Tibial nerve (tissue), 4 donors: ENCODE measurements at regions not wholly inside any gene's neighbourhood (a gene's known extent, or its start where the extent isn't known, plus 50 kb on each side); places are given as distances from the start of the nearest gene placed in this dataset.

Source experiments
- DNase-seq, 2 donors: peaks; one replicate each; pipeline ENCODE4 v3.0.0-alpha.2; 2019; ENCODE audit warnings: low spot score in 2 of 2
- H3K27ac ChIP-seq, 4 donors: fragments of 200-600 bp; sonication (generic) in 3 of 4; one replicate each; pipeline ENCODE4 v1.5.1; 2017 to 2019; ENCODE audit warnings: mild to moderate bottlenecking in 1 of 4
- H3K27me3 ChIP-seq, 2 donors: fragments of 200-600 bp; sonication (generic) in 1 of 2; one replicate each; pipeline versions ENCODE4 v1.5.1 to v1.6.0; 2017 to 2019
- H3K36me3 ChIP-seq, 3 donors: fragments of 200-600 bp; sonication (generic); one replicate each; pipeline ENCODE4 v1.5.1; 2018 to 2019
- H3K4me1 ChIP-seq, 4 donors: fragments of 200-600 bp; sonication (generic) in 3 of 4; one replicate each; pipeline ENCODE4 v1.5.1; 2017 to 2019
- H3K4me3 ChIP-seq, 4 donors: fragments of 200-600 bp; sonication (generic) in 3 of 4; one replicate each; pipeline ENCODE4 v1.5.1; 2017 to 2019; ENCODE audit warnings: mild to moderate bottlenecking in 1 of 4, moderate library complexity in 1 of 4
- H3K9me3 ChIP-seq, 4 donors: fragments of 200-600 bp; sonication (generic) in 3 of 4; one replicate each; pipeline ENCODE4 v1.5.1; 2017 to 2019
- CTCF ChIP-seq, 5 experiments: fragments of 200-600 bp in 3 of 5; fragments of 450-650 bp in 2 of 5; sonication (generic) in 3 of 5; IDR thresholded peaks; one replicate each; pipeline ENCODE4 v1.5.1; 2016 to 2019; ENCODE audit warnings: antibody characterized with exemption in 5 of 5, mild to moderate bottlenecking in 3 of 5, moderate library complexity in 2 of 5
- EP300 ChIP-seq, 2 donors: sonication (generic); formaldehyde crosslinking; IDR thresholded peaks; one replicate each; pipeline ENCODE4 v1.6.1; 2017; ENCODE audit warnings: antibody characterized with exemption in 2 of 2, mild to moderate bottlenecking in 1 of 2
- POLR2A ChIP-seq, 2 donors: fragments of 450-650 bp; IDR thresholded peaks; one replicate each; pipeline ENCODE4 v1.6.1; 2017; ENCODE audit warnings: antibody characterized with exemption in 2 of 2, mild to moderate bottlenecking in 2 of 2, moderate library complexity in 2 of 2
- WGBS, 2 donors: methylation state at CpG; one replicate each; pipeline ENCODE4 v1.1.5; 2018; 5-methylcytosine and 5-hydroxymethylcytosine counted together

- no peaks in the 10 kb centered on the region for H3K4me1 ChIP-seq
- no peak overlapping the region for H3K4me3 ChIP-seq
- DNase-seq = no peak
- no peaks in the 10 kb centered on the region for H3K27me3 ChIP-seq
- TF ChIP-seq CTCF (IDR thresholded peaks at IDR 0.05) = no peak
- TF ChIP-seq EP300 (IDR thresholded peaks at IDR 0.05) = no peak
- TF ChIP-seq POLR2A (IDR thresholded peaks at IDR 0.05) = no peak
- peaks cover 0 to under 1% (median 0%) of the 10 kb centered on the region in 4 donors for H3K9me3 ChIP-seq
- H3K36me3 ChIP-seq = no peaks in the 10 kb centered on the region
- H3K27ac ChIP-seq = no peak overlapping the region
Observed at GRCh38 chr10:64379898-64380297, 858.7 kb downstream of the REEP3 start.

GRCh38 chr10:64385355-64385754 lies 864.2 kb downstream of the REEP3 start:
- DNase-seq = no peak
- H3K4me1 ChIP-seq = no peaks in the 10 kb centered on the region
- no peaks in the 10 kb centered on the region for H3K36me3 ChIP-seq
- H3K27me3 ChIP-seq = no peaks in the 10 kb centered on the region
- H3K27ac ChIP-seq = no peak overlapping the region
- H3K4me3 ChIP-seq = no peak overlapping the region
- TF ChIP-seq POLR2A (IDR thresholded peaks at IDR 0.05) = no peak
- no peak for TF ChIP-seq EP300 (IDR thresholded peaks at IDR 0.05)
- TF ChIP-seq CTCF (IDR thresholded peaks at IDR 0.05) = no peak
- H3K9me3 ChIP-seq = peaks cover 0 to 9% (median 0%) of the 10 kb centered on the region in 4 donors

GRCh38 chr10:64394744-64395143 lies 873.5 kb downstream of the REEP3 start:
- no peaks in the 10 kb centered on the region for H3K27me3 ChIP-seq
- no peak overlapping the region for H3K27ac ChIP-seq
- DNase-seq = no peak
- H3K36me3 ChIP-seq = no peaks in the 10 kb centered on the region
- no peaks in the 10 kb centered on the region for H3K4me1 ChIP-seq
- no peak overlapping the region for H3K4me3 ChIP-seq
- WGBS, 2 donors = 86 to 92% methylated on average over 1 of the region's 1 CpG
- TF ChIP-seq CTCF (IDR thresholded peaks at IDR 0.05) (no peak), EP300 (IDR thresholded peaks at IDR 0.05) (no peak), POLR2A (IDR thresholded peaks at IDR 0.05) (no peak)
- H3K9me3 ChIP-seq = no peaks in the 10 kb centered on the region

GRCh38 chr10:64396105-64396708 lies 875.0 kb downstream of the REEP3 start:
- TF ChIP-seq CTCF (IDR thresholded peaks at IDR 0.05) (no peak), EP300 (IDR thresholded peaks at IDR 0.05) (no peak), POLR2A (IDR thresholded peaks at IDR 0.05) (no peak)
- Histone ChIP-seq H3K9me3 (no peaks in the 10 kb centered on the region), H3K4me3 (no peak overlapping the region), H3K27ac (no peak overlapping the region), H3K4me1 (no peaks in the 10 kb centered on the region), H3K27me3 (no peaks in the 10 kb centered on the region), H3K36me3 (no peaks in the 10 kb centered on the region)
- 70 to 72% methylated on average over 1 of the region's 1 CpG for WGBS, 2 donors
- no peak for DNase-seq

GRCh38 chr10:64397125-64397524 lies 875.9 kb downstream of the REEP3 start:
- DNase-seq = no peak
- Histone ChIP-seq H3K36me3 (no peaks in the 10 kb centered on the region), H3K27me3 (no peaks in the 10 kb centered on the region), H3K4me3 (no peak overlapping the region), H3K9me3 (no peaks in the 10 kb centered on the region), H3K4me1 (no peaks in the 10 kb centered on the region), H3K27ac (no peak overlapping the region)
- WGBS, 2 donors = 89 to 91% methylated on average over 8 of the region's 8 CpGs
- no peak for TF ChIP-seq POLR2A (IDR thresholded peaks at IDR 0.05)
- no peak for TF ChIP-seq CTCF (IDR thresholded peaks at IDR 0.05)
- TF ChIP-seq EP300 (IDR thresholded peaks at IDR 0.05) = no peak
